ENCODE measurements at regions not wholly inside any gene's neighbourhood (a gene's known extent, or its start where the extent isn't known, plus 50 kb on each side); places are given as distances from the start of the nearest gene placed in this dataset.

DNA sequence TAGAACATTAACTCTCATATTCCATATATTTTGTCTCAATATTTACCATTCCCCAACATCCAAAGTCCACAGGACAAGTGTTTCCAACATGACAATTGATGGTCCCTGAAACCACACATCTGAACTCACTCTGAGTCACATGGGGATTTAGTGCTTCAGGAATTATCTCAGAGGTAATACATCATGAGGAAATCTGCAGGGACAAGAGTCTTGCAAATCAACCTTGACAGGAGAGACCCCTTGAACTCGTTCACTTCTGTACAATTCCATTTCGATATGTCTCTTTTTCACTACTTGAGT, 119.7 kb upstream of the ABCA1 start:
- TF ChIP-seq, protein P1, sequence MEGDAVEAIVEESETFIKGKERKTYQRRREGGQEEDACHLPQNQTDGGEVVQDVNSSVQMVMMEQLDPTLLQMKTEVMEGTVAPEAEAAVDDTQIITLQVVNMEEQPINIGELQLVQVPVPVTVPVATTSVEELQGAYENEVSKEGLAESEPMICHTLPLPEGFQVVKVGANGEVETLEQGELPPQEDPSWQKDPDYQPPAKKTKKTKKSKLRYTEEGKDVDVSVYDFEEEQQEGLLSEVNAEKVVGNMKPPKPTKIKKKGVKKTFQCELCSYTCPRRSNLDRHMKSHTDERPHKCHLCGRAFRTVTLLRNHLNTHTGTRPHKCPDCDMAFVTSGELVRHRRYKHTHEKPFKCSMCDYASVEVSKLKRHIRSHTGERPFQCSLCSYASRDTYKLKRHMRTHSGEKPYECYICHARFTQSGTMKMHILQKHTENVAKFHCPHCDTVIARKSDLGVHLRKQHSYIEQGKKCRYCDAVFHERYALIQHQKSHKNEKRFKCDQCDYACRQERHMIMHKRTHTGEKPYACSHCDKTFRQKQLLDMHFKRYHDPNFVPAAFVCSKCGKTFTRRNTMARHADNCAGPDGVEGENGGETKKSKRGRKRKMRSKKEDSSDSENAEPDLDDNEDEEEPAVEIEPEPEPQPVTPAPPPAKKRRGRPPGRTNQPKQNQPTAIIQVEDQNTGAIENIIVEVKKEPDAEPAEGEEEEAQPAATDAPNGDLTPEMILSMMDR (IDR thresholded peaks at IDR 0.05) = no peak
- no peak for TF ChIP-seq SIN3A (IDR thresholded peaks at IDR 0.05; ENCODE audit: borderline replicate concordance, insufficient read depth, low read depth, low read length)
